ENCODE measurements at regions not wholly inside any gene's neighbourhood (a gene's known extent, or its start where the extent isn't known, plus 50 kb on each side); places are given as distances from the start of the nearest gene placed in this dataset.

- TF ChIP-seq RBBP5 (IDR thresholded peaks at IDR 0.05; ENCODE audit: borderline replicate concordance, insufficient read depth, low read length, poor library complexity, severe bottlenecking), result no peak
- no peak for TF ChIP-seq ZNF512 (tag; IDR thresholded peaks at IDR 0.05)
- TF ChIP-seq FOXK1 (CRISPR knock-in tag; IDR thresholded peaks at IDR 0.05; ENCODE audit: borderline replicate concordance), result no peak
- no peak for TF ChIP-seq NELFE (IDR thresholded peaks at IDR 0.05; ENCODE audit: insufficient read depth, insufficient read length)
- TF ChIP-seq, protein P1, sequence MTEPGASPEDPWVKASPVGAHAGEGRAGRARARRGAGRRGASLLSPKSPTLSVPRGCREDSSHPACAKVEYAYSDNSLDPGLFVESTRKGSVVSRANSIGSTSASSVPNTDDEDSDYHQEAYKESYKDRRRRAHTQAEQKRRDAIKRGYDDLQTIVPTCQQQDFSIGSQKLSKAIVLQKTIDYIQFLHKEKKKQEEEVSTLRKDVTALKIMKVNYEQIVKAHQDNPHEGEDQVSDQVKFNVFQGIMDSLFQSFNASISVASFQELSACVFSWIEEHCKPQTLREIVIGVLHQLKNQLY (CRISPR knock-in tag; conservative IDR thresholded peaks at IDR 0.05), result no peak
- TF ChIP-seq TRIM24 (IDR thresholded peaks at IDR 0.05), result peak; percentile 83 to 86
- peak; percentile 65; the same call in 1 of the 2 replicates for TF ChIP-seq RNF2 (IDR thresholded peaks at IDR 0.05)
- TF ChIP-seq, protein P2, sequence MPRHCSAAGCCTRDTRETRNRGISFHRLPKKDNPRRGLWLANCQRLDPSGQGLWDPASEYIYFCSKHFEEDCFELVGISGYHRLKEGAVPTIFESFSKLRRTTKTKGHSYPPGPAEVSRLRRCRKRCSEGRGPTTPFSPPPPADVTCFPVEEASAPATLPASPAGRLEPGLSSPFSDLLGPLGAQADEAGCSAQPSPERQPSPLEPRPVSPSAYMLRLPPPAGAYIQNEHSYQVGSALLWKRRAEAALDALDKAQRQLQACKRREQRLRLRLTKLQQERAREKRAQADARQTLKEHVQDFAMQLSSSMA (CRISPR knock-in tag; IDR thresholded peaks at IDR 0.05), result no peak
- TF ChIP-seq DDX20 (tag; IDR thresholded peaks at IDR 0.05; ENCODE audit: low read depth), result no peak
- TF ChIP-seq TAL1 (IDR thresholded peaks at IDR 0.05), result peak; percentile 90
- no peak for TF ChIP-seq CHD4 (IDR thresholded peaks at IDR 0.05; ENCODE audit: insufficient read depth, insufficient replicate concordance, low read depth, low read length, poor library complexity, severe bottlenecking)
- no peak for TF ChIP-seq ZNF133 (CRISPR knock-in tag; IDR thresholded peaks at IDR 0.05)
- TF ChIP-seq FOXP1 (CRISPR knock-in tag; IDR thresholded peaks at IDR 0.05), result no peak
- TF ChIP-seq SNAPC5 (CRISPR knock-in tag; IDR thresholded peaks at IDR 0.05), result no peak
- TF ChIP-seq OTX1 (CRISPR knock-in tag; IDR thresholded peaks at IDR 0.05), result 0 out of 2 replicates have a peak, but pooled peaks have one; percentile 28
- no peak for TF ChIP-seq TAF7 (tag; IDR thresholded peaks at IDR 0.05)
- TF ChIP-seq, protein P3, sequence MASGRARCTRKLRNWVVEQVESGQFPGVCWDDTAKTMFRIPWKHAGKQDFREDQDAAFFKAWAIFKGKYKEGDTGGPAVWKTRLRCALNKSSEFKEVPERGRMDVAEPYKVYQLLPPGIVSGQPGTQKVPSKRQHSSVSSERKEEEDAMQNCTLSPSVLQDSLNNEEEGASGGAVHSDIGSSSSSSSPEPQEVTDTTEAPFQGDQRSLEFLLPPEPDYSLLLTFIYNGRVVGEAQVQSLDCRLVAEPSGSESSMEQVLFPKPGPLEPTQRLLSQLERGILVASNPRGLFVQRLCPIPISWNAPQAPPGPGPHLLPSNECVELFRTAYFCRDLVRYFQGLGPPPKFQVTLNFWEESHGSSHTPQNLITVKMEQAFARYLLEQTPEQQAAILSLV (tag; IDR thresholded peaks at IDR 0.05), result no peak
- no peak for TF ChIP-seq E2F8 (IDR thresholded peaks at IDR 0.05; ENCODE audit: low read depth, partially characterized antibody)
- TF ChIP-seq, protein P4, sequence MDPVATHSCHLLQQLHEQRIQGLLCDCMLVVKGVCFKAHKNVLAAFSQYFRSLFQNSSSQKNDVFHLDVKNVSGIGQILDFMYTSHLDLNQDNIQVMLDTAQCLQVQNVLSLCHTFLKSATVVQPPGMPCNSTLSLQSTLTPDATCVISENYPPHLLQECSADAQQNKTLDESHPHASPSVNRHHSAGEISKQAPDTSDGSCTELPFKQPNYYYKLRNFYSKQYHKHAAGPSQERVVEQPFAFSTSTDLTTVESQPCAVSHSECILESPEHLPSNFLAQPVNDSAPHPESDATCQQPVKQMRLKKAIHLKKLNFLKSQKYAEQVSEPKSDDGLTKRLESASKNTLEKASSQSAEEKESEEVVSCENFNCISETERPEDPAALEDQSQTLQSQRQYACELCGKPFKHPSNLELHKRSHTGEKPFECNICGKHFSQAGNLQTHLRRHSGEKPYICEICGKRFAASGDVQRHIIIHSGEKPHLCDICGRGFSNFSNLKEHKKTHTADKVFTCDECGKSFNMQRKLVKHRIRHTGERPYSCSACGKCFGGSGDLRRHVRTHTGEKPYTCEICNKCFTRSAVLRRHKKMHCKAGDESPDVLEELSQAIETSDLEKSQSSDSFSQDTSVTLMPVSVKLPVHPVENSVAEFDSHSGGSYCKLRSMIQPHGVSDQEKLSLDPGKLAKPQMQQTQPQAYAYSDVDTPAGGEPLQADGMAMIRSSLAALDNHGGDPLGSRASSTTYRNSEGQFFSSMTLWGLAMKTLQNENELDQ (CRISPR knock-in tag; IDR thresholded peaks at IDR 0.05; ENCODE audit: borderline replicate concordance), result no peak
Observed at GRCh38 chr5:57042524-57042931, 90.6 kb upstream of the MIER3 start (continued).
